Skeletal muscle cell (primary cell): ENCODE measurements at regions not wholly inside any gene's neighbourhood (a gene's known extent, or its start where the extent isn't known, plus 50 kb on each side); places are given as distances from the start of the nearest gene placed in this dataset.

Experiments used
- DNase-seq: peaks from one replicate; pipeline ENCODE4 v3.0.0-alpha.2; 2010; ENCODE audit warnings: low read depth
- H3K4me3 ChIP-seq: 2 replicates; pipeline ENCODE4 v1.5.1; 2011; ENCODE audit warnings: low read depth, mild to moderate bottlenecking, control low read depth, low read length, moderate library complexity

- DNase-seq, result no peak
- H3K4me3 ChIP-seq, result no peak overlapping the region
Measured at GRCh38 chr5:4196744-4197143, 601.1 kb downstream of the IRX1 start.

DNA sequence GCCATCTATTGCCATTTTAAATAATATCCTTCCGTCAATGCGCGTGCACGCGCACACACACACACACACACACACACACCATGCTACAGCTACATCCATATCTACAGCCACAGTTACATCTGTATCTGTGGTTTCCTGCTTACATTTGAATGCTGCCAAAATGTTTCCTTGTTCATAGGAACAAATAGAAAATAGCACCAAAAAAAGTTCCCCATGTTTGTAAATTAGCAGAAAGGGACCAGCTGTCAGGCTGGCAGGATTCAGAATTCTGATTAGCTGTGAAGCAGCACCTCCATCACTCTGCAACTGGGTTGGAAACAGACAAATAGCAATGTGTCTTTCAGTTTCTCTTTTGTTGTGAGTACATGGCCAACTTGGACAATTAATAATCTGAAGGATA is 601.5 kb downstream of the IRX1 start:
- H3K4me3 ChIP-seq, result no peak overlapping the region
- no peak for DNase-seq

- DNase-seq, result no peak
- H3K4me3 ChIP-seq, result no peak overlapping the region
Measured at GRCh38 chr5:4198461-4198860, 602.8 kb downstream of the IRX1 start.

DNA sequence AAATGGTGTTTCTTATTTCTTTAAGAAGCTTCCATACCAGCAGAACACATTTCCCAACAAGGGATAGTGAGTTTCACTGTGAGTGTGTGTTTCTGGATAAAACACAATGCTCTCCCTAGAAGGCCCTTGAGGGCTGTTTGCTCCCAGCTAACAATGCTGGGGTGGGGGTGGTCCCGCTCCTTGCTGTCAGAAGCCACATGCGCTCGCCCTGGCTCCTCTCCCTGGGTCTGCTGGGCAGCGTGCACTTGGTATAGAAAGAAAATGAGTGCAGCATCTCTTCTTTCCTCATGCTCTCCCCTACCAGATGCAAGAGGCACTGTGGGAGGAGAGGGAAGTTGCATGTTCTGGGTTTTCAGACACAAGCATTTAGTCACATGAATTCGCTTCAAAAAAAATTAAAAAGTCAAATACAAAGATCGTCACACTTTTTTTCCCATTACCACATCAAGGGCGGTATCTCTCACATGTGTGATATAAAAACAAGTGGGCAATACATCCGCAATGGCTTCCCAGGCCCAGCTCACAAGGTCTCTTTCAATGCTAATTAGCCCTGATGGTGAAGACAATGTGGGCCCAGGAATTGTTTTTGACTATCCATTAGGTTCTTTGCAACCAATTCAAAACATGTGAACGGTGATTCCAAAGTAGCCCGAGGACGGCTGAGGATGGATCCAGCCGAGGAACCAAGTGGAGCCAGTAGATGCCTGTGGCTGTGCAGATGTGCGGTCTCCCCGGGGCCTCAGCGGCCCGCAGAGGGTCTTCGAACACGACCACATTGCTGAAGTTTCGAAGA is 603.6 kb downstream of the IRX1 start:
- DNase-seq, result no peak

DNA sequence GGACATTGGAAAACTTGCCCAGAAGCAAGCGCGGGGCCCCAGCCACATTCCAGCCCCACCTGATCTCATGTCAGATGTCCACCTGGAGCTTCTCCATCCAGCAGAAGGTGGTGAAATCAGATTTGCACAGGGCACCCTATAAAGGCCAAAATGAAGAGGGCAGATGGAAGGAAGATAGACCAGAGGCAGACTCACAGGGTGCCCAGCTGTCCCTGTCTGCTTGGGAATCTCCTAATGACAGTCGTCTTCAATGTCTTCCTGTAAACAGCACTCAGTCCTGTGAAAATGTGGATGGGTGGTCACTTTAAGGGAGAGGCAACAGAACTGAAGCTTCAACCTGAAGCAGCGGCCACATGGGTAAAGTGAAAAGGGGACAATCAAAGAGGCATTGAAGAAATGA is 607.5 kb downstream of the IRX1 start:
- no peak for DNase-seq

More for the DNA sequence above, 603.6 kb downstream of the IRX1 start:
- H3K4me3 ChIP-seq, result no peak overlapping the region

DNA sequence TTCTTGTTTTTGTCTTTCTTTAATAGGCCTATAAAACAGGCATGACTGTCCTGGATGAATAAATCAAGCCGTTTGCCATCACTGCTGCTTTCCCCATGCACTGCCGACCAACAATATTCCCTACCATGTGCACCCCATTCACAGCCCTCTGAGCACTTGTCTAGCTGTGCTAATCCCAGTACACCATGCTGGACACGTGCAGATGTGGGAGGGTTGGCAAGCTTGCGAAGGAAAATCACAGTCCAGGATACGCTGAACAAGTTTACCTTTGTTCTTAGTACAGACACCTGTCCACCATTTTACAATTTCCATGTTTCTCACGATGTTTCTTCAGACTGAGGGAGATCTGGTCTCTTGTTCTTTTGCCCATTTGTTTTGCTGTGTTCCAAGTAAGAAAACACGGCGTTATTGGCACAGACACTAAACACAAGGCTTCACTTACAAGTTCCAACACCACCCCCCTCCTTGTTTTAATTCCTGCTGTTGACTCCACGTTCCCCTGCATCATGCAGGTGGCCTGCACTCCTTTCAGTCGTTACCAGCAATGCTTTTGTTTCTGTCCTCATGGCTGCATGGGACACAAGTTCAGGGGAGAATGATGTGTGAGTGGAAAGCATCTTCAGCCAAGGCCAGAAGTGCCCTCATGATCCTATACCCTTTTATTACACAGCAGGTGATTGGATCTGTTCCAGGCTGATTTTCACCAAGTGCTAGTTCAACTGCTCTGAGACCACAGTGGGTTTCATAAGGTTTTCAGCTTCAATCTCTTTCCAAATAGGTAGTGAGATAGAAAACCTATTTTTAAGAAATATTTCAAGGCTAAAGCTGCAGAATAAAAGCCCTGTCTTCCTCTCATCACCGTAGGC is 608.9 kb downstream of the IRX1 start:
- no peak for DNase-seq
- no peak overlapping the region for H3K4me3 ChIP-seq

More for the DNA sequence above, 607.5 kb downstream of the IRX1 start:
- H3K4me3 ChIP-seq, result no peak overlapping the region

GRCh38 chr5:4205398-4205797 is 609.8 kb downstream of the IRX1 start:
- no peak for DNase-seq
- H3K4me3 ChIP-seq, result no peak overlapping the region

DNA sequence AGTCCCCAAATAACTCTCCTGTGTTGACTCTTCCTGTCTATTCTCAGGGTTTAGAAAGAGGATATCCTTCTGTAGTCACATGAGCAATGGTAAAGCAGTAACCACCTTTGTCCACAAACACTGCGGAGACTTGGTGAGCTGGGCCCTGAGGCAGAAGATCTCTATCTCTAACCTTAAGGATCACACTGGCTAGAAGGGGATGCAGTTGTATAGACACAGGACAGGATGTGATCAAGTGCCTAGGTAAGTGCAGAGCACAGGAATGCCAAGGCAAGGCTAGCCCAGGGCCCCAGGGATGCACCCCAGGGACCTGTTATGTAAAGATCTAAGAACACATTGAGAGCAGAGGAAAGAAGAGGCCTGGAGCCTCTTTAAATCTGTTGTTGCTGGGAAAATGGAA is 610.5 kb downstream of the IRX1 start:
- no peak overlapping the region for H3K4me3 ChIP-seq
- DNase-seq, result no peak

DNA sequence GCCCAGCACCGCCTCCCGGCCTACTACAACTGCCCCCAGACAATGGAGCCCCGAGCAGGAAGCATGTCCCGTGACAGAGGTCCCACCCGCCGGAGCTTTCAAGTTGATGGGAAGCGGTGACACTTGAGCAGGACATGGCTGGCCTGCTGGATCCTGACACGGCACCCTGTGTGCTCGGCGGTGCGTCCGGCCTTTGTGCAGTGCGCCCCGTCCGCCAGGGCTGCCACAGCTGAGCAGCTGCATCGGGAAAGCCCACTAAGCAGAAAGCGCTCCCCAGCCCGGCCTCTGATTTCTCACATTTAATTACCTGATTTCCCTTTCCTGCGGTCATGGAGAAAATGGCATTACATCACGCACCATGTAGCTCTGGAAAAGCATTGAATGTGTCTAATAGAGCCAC is 611.9 kb downstream of the IRX1 start:
- no peak for DNase-seq
- no peak overlapping the region for H3K4me3 ChIP-seq

DNA sequence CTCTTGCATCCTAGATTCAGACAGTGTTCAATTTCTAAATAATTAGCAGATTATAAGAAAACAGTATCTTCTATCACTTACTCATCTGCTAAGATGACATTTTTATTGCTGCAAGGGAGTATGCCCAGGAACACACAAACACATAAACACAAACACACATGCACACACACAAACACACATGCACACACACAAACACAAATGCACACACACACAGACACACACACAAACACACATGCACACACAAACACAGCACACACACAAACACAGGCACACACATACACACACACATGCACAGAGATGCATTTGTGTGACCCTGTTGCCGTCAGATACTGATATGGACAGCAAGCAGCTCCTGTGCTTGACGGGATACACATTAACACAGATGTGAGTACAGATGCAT is 612.9 kb downstream of the IRX1 start:
- no peak overlapping the region for H3K4me3 ChIP-seq
- no peak for DNase-seq

DNA sequence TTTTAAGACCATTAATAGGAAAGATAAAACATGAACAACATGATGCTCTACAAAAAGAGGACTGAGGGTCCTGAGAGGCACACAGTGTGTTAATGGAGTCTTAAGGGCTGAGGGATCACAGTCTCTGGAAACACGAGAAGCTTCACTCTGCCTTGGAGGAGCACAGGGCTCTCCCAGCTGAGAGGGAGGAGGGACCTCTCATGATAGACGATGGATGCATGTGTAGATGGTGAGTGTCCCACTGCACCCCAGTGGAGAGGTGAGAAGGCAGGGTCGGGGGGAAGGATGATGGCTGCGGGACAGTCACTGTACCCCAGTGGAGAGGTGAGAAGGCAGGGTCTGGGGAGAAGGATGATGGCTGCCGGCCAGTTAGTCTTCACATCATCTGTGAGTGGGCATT is 613.4 kb downstream of the IRX1 start:
- no peak for DNase-seq
- H3K4me3 ChIP-seq, result no peak overlapping the region

DNA sequence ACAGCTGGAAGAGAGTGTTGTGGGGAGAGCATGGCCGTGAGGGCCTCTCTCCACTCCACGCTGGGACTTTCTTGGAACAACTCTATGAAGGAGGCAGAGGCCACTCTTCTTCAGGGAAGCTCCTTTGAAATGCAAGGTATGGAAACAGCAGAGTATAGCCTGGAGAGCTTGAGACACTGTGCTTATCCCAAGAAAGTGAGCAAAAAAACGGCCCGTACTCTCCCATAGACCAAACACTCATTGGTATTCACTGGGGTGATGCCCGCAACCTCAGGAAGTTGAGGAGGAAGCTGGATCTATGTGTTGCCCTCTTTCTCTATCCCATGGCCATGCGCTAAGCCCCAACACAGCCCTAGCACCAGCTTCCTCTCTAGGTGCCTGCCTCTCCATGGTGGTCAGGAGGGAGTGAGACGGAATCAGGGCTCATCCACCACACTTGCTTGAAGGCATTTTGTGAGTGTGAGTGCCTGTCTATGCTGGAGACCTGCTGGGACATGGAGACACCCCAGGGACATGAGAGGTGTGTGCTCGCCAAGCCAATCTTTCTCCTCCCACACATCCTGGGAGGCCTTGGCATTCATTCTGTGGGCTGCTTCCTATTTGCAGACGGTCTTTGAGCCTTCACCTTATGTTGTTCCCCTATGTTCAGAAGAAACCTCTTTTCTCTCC is 616.6 kb downstream of the IRX1 start:
- H3K4me3 ChIP-seq, result no peak overlapping the region
- no peak for DNase-seq

DNA sequence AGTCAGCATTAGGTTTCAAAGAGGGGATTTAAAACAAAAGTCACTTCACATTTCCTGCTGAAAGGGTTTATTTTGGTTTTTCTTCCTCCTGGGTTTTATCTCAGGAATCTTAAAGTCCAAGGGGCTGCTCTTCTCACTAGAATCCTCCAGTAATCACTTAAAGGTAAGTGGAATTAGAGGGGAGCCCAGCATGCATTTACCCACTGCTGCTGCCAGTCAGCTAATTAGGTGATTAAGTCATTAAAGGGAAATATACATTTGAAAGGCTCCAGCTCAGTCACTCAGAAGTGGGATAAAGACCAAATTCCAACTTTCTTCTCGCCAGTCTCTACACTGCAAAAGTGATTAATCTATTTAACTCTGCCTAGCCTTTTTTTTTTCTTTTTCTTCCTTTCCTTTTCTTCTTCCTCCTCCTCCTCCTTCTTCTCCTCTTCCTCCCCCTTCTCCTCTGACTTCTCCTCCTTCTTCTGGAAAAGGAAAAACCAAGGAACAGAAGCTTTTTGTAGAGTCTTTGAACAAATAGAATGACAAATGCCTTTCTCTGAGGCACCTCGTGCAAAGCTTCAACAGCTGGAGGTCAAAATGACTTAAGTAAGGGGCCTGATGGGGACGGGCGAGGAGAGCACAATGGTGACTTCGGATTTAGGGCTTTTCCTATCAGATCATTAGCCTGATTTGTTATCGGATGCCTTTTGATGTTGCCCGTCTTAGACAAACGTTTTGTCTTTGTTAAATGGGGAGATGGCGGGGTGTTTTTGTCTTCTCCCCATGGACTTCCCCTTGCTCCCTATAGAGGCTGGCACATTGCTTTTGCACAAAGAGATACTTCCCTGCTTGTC is 617.6 kb downstream of the IRX1 start:
- no peak for DNase-seq
- H3K4me3 ChIP-seq, result no peak overlapping the region

DNA sequence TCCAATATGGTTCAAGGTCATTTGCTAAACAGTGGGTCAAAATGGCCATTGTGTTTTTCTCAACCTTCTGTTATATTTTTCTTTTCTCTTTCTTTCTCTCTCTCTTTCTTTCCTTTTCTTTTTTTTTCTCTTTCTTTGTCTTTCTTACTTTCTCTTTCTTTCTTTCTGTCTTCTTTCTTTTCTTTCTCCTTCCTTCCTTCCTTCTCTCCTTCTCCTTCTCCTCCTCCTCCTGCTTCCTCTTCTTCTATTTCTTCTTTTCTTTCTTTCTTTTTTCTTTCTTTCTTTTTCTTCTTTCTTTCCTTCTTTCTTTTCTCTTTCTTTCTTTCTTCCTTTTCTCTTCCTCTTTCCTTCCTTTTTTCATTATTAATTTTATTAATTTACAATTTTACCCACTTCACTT is 619.5 kb downstream of the IRX1 start:
- no peak overlapping the region for H3K4me3 ChIP-seq
- no peak for DNase-seq

DNA sequence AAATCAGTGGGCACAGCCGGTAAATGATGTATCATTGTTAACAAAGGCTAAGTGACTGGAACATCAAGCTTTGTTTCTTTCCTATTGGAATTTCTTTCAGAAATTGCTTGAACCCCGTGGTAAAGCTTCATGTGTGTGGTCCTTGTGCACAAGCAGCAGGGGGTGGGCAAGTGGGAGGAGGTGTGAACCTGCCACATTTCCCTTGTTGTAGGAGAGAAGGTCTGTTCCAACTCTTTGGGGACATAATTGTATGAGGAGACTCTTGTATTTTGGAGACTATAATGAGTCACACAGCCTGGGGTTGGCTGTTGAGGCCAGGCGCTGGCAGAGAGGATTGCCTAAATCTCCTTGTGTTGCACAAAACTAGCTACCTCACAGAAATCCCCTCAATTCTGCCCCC is 620.5 kb downstream of the IRX1 start:
- H3K4me3 ChIP-seq, result no peak overlapping the region
- no peak for DNase-seq

- H3K4me3 ChIP-seq, result no peak overlapping the region
- DNase-seq, result no peak
Measured at GRCh38 chr5:4220016-4220415, 624.4 kb downstream of the IRX1 start.

- no peak overlapping the region for H3K4me3 ChIP-seq
- DNase-seq, result no peak
Measured at GRCh38 chr5:4221048-4221447, 625.4 kb downstream of the IRX1 start.

- no peak for DNase-seq
- no peak overlapping the region for H3K4me3 ChIP-seq
Measured at GRCh38 chr5:4222147-4222546, 626.5 kb downstream of the IRX1 start.

DNA sequence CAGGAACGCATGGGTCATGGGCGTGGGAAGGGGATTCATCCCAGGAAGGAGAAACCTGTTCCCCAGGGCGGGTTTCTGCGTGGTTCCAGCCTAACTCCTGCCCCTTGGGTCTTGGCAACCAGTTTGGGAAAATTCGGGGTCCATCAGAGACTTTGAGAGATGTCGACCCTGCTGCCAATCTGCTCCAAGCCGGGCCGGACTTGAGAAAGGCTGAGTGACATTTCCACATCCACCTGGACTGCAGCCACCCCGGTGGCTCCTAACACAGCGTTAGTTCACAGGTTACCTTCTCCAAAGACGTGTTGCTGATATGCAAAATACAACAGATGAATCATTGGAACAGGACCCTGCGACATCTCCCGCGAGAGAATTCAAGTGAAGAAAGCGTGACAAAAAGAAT is 627.2 kb downstream of the IRX1 start:
- no peak overlapping the region for H3K4me3 ChIP-seq
- DNase-seq, result no peak
